Skeletal muscle tissue (tissue), 3 donors: ENCODE measurements at regions not wholly inside any gene's neighbourhood (a gene's known extent, or its start where the extent isn't known, plus 50 kb on each side); places are given as distances from the start of the nearest gene placed in this dataset.
"Not testable (repeated sequence)": the region's sequence is repeated elsewhere in the genome, so short reads cannot be mapped to it uniquely, and the experiment has no call there.

Experiments
- H3K27ac ChIP-seq: one replicate; pipeline ENCODE4 v1.7.0; 2013; ENCODE audit warnings: mild to moderate bottlenecking, low read depth, low read length, inconsistent platforms
- H3K27me3 ChIP-seq, 3 donors: one replicate each; pipeline ENCODE4 v1.7.0; 2013; ENCODE audit warnings: low read length in 3 of 3; ENCODE audit not compliant: control insufficient read depth in 3 of 3, insufficient read depth in 3 of 3
- H3K36me3 ChIP-seq, 3 donors: one replicate each; pipeline ENCODE4 v1.7.0; 2013; ENCODE audit warnings: low read length in 3 of 3; ENCODE audit not compliant: control insufficient read depth in 3 of 3, insufficient read depth in 3 of 3
- H3K4me1 ChIP-seq, 3 donors: one replicate each; pipeline ENCODE4 v1.7.0; 2013; ENCODE audit warnings: low read length in 3 of 3, mild to moderate bottlenecking in 3 of 3; ENCODE audit not compliant: control insufficient read depth in 3 of 3, insufficient read depth in 3 of 3
- H3K4me3 ChIP-seq, 3 donors: one replicate each; pipeline ENCODE4 v1.7.0; 2013; ENCODE audit warnings: low read length in 3 of 3
- H3K9ac ChIP-seq, 3 donors: one replicate each; pipeline ENCODE4 v1.7.0; 2013; ENCODE audit warnings: low read length in 3 of 3, mild to moderate bottlenecking in 3 of 3, moderate library complexity in 2 of 3, low read depth in 1 of 3
- H3K9me3 ChIP-seq, 3 donors: one replicate each; pipeline ENCODE4 v1.7.0; 2013; ENCODE audit warnings: low read length in 3 of 3; ENCODE audit not compliant: control insufficient read depth in 3 of 3
- donor health status: Osteomylitis.

DNA sequence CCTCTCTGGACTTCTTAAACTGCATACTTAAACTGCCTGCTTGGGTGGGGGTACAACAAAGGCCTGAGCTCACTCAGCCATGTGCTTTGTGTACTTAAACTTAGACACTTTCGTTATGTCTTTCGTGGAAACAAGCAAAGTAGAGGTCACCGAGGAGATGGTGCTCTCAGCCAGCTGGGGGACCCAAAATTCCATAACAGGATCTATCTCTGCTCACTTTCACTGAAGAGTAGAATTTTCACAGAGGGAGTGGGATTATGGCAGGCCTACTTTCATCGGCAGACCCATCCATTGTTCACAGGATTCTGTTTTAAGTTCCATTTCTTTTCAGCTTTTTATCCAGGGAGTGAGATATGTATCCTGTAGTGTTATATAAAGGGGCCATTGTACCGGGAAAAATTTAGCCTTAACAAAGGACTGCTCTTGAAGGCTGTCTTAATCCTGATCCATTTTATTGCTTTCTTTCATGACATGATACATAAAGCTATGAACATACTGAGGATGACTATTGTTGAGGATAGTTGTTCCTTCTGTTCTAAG, 370.0 kb upstream of the GHITM start:
- Histone ChIP-seq H3K9me3 (peaks cover 0 to 2% (median 0%) of the 10 kb centered on the region in 3 donors), H3K4me1 (no peaks in the 10 kb centered on the region), H3K4me3 (no peak overlapping the region), H3K36me3 (no peaks in the 10 kb centered on the region), H3K27ac (no peak overlapping the region), H3K27me3 (no peaks in the 10 kb centered on the region), H3K9ac (no peak overlapping the region)

- not testable (repeated sequence) for H3K36me3 ChIP-seq, H3K4me3 ChIP-seq, H3K27ac ChIP-seq, H3K27me3 ChIP-seq, H3K4me1 ChIP-seq, H3K9me3 ChIP-seq, H3K9ac ChIP-seq
These were observed 352.6 kb upstream of the GHITM start for GRCh38 chr10:83786701-83787100.

DNA sequence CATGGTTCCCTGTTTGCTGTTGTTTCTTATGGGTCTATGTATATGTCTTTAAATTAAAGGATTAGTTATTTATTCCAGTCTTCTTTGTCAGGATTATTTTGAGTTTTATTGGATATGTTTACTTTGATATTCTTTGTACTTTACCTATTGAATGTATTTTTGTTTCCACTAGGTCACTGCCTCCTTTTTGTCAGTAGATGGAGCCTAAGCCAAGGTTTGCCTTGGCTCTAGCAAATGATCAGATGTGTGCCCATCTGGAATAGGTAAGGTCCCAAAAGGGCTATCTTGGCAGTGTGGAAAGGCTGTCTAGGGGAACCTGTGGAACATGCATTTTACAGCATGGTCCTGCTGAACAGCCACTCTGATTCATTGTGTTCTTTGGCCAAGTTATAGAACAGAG, 337.3 kb upstream of the GHITM start:
- H3K9me3 ChIP-seq: peaks cover 0 to 3% (median under 1%) of the 10 kb centered on the region in 3 donors

DNA sequence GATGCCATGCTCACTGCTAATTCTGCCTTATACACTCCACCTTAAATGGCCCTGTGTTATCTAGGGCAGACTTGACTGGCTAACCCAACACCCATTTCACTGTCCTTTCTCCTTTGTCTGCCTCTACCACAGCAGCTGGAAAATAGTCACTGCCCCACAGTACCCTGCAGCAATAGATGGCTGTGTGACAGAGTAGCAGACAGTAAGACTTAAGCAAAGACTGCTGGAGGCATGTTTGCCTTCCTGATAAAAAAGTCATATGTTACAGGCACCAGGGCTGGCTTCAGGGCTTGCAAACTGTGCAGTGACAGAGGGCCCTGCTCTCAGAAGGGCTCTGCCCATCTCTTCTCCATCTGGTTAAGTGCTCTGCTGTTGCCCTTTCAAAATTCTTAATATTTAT, 332.6 kb upstream of the GHITM start:
- Histone ChIP-seq H3K36me3 (no peaks in the 10 kb centered on the region), H3K9me3 (peaks cover 0 to 3% (median 2%) of the 10 kb centered on the region in 3 donors), H3K4me1 (no peaks in the 10 kb centered on the region)

More for the DNA sequence above, 337.3 kb upstream of the GHITM start:
- Histone ChIP-seq H3K27me3 (no peaks in the 10 kb centered on the region), H3K4me3 (no peak overlapping the region), H3K36me3 (no peaks in the 10 kb centered on the region), H3K4me1 (no peaks in the 10 kb centered on the region), H3K9ac (no peak overlapping the region), H3K27ac (no peak overlapping the region)

DNA sequence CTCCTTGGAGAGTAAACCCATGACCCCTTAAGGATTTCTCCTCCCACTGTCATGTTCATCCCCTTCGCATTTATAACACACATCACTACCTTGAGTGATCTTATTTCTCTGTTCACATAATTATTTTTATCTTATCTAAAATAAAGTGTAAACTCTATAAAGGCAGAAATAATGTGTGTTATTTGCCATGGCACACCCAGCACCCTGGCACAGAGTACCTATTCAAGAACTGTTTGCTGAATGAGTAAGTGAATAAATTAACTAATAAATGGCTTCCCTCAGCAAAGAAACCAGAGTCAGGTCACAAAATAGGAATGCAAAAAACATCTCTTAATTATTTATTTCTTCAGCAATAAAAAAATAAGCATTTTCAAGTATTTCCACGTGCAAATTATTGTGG, 330.3 kb upstream of the GHITM start:
- Histone ChIP-seq H3K9me3 (peaks cover 0 to 2% (median 0%) of the 10 kb centered on the region in 3 donors), H3K4me1 (no peaks in the 10 kb centered on the region), H3K27me3 (no peaks in the 10 kb centered on the region), H3K9ac (no peak overlapping the region), H3K4me3 (no peak overlapping the region), H3K36me3 (no peaks in the 10 kb centered on the region), H3K27ac (no peak overlapping the region)

More for the DNA sequence above, 332.6 kb upstream of the GHITM start:
- H3K27me3 ChIP-seq: no peaks in the 10 kb centered on the region
- no peak overlapping the region for H3K9ac ChIP-seq
- no peak overlapping the region for H3K4me3 ChIP-seq
- no peak overlapping the region for H3K27ac ChIP-seq

DNA sequence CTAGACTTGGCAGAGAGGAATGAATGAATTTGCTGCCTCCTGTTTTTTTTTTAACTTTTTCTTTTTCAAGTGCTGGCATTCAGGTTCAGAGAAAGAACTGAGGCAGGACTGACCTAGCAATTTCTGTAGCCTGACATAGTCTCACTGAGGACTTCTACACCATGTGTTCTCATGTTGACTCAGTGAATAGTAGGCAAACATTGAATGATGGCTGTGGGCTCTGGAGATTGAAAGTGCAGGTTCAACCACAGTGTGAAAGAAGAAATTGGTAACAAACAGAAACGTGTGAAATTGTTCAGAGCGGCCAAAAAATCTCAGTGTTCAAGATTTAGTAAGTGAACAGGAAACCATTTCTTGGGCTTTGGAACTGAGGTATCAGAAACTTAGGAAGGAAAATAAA, 322.4 kb upstream of the GHITM start:
- H3K36me3 ChIP-seq: no peaks in the 10 kb centered on the region
- no peak overlapping the region for H3K4me3 ChIP-seq
- H3K9ac ChIP-seq: no peak overlapping the region
- H3K27me3 ChIP-seq: no peaks in the 10 kb centered on the region
- no peaks in the 10 kb centered on the region for H3K9me3 ChIP-seq
- no peak overlapping the region for H3K27ac ChIP-seq
- H3K4me1 ChIP-seq: no peaks in the 10 kb centered on the region

DNA sequence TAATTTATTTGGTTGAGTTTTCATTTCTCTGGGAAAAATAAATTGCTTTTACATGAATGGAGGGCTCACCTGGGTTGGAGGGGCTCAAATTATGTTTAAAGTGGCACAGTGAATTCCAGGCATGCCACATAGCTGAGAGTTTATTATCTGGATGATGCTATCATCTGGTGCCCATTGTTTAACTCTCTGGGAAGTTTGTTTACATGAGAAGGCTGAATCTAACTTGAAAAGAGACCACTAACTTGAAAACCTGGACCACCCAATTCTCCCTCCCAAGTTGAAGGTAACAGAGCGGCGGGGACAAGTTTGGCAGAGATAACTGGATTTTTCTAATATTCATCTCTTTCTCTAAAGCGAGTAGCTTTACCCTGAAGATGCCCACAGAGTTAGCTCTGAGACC, 321.5 kb upstream of the GHITM start:
- Histone ChIP-seq H3K4me1 (no peaks in the 10 kb centered on the region), H3K9ac (no peak overlapping the region), H3K9me3 (no peaks in the 10 kb centered on the region), H3K4me3 (no peak overlapping the region), H3K36me3 (no peaks in the 10 kb centered on the region), H3K27ac (no peak overlapping the region), H3K27me3 (no peaks in the 10 kb centered on the region)

GRCh38 chr10:83819609-83820008, 319.7 kb upstream of the GHITM start:
- Histone ChIP-seq H3K9me3 (no peaks in the 10 kb centered on the region), H3K4me1 (no peaks in the 10 kb centered on the region), H3K27me3 (no peaks in the 10 kb centered on the region), H3K36me3 (no peaks in the 10 kb centered on the region), H3K27ac (no peak overlapping the region), H3K4me3 (no peak overlapping the region), H3K9ac (no peak overlapping the region)

- Histone ChIP-seq H3K4me1 (no peaks in the 10 kb centered on the region), H3K9ac (no peak overlapping the region), H3K27ac (no peak overlapping the region), H3K4me3 (no peak overlapping the region), H3K36me3 (no peaks in the 10 kb centered on the region), H3K27me3 (no peaks in the 10 kb centered on the region), H3K9me3 (no peaks in the 10 kb centered on the region)
These were observed 319.3 kb upstream of the GHITM start for GRCh38 chr10:83820033-83820432.

- Histone ChIP-seq H3K9me3 (peaks cover 0 to 3% (median 0%) of the 10 kb centered on the region in 3 donors), H3K27ac (no peak overlapping the region), H3K4me3 (no peak overlapping the region), H3K4me1 (no peaks in the 10 kb centered on the region), H3K9ac (no peak overlapping the region), H3K36me3 (no peaks in the 10 kb centered on the region), H3K27me3 (no peaks in the 10 kb centered on the region)
These were observed 315.2 kb upstream of the GHITM start for GRCh38 chr10:83824099-83824498.

DNA sequence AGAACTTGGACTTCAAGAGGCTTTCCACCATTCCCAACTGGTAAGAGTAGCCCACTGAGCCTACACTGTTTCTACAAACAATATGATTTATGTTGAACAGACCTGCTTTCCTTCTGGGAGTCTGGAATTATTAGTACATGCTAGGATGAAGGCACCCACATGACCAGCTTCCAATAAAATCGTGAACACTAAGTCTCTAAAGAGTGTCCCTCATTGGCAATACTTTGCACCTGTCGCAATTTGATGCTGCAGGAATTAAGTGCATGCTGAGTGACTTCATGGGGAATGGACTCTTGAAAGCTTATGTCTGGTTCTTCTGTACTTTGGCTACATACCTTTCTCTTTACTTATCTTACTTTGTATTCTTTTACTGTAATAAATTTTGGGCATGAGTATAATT, 305.2 kb upstream of the GHITM start:
- Histone ChIP-seq H3K4me1 (no peaks in the 10 kb centered on the region), H3K9ac (no peak overlapping the region), H3K27ac (no peak overlapping the region), H3K9me3 (no peaks in the 10 kb centered on the region), H3K4me3 (no peak overlapping the region), H3K27me3 (no peaks in the 10 kb centered on the region), H3K36me3 (no peaks in the 10 kb centered on the region)
